HG03521 (cell line): ENCODE measurements at regions not wholly inside any gene's neighbourhood (a gene's known extent, or its start where the extent isn't known, plus 50 kb on each side); places are given as distances from the start of the nearest gene placed in this dataset.
"Not testable (repeated sequence)": the region's sequence is repeated elsewhere in the genome, so short reads cannot be mapped to it uniquely, and the experiment has no call there.

Source experiments
- ATAC-seq: cut with Tn5 transposase; IDR thresholded peaks from one replicate; pipeline ENCODE4 v1.9.1; 2021; ENCODE audit warnings: mild to moderate bottlenecking, moderate library complexity; ENCODE audit not compliant: unreplicated experiment

- no peak for ATAC-seq
Observed at GRCh38 chr5:101783241-101784013, 512.7 kb downstream of the SLCO4C1 start.

GRCh38 chr5:101782352-101783103 is 513.6 kb downstream of the SLCO4C1 start:
- ATAC-seq: no peak

DNA sequence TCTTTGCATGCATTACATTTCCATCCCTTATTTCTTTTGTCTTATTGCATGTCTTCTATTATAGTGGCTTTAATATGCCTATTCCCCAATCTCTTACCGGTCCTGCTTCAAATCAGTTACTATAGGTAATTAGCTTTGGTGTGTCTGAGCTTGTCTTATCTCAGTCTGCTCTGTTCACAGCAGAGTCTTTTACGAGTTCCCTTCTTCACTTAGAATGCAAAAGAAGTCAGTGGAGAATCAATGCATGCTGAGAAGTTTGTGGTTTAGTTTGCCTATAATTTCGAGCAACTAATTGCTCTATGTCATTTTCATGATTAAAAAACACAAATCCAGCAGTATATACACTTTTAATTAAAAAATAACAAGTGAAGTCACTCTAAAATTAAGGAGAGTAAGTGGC is 545.0 kb downstream of the SLCO4C1 start:
- ATAC-seq: no peak

DNA sequence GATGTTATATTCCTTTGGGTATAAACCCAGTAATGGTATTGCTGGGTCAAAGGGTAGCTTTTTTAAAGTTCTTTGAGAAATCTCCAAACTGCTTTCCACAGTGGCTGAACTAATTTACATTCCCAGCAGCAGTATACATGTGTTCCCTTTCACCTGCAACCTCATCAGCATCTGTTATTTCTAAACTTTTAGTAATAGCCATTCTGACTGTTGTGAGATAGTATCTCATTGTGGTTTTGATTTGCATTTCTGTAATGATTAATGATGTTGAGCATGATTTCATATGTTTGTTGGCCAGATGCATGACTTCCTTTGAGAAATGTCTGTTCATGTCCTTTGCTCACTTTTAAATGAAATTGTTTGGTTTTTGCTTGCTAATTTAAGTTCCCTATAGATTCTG is 553.1 kb downstream of the SLCO4C1 start:
- ATAC-seq: not testable (repeated sequence)

DNA sequence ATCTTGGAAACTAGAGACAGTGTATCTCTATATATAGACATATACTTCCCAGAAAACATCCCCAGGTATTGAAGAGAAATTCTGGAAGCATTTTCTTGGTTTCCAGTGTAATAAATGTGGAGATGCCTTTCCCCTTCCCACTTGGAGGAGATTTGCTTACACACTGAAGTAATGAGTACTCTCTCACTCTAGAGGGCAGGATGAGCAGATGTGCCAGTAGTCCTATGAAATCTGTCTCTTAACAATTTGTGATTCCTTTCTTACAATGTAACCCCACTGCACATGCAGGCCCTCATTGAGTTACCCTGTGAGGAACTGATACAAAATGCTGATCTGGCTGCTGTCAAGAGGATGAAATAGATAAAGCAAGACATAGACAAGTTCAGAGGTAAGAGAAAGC is 567.2 kb downstream of the SLCO4C1 start:
- ATAC-seq: no peak

DNA sequence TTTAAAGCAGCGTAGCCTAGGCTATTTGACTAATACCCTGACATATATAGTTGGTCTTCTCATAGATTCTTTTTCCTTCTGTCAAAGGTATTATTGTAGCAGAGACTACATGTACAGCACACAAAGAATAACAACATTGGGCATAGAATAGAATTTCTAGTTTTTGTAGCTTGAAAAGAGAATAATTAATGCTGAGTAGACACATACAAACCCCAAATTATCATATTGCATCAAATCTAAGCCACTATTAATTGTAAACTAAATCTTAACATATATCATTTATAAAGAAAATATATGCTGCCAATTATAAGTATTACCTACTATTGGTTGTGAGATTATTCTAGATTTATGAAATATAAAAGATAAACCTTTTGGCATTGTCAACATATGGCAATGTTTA is 574.5 kb downstream of the SLCO4C1 start:
- ATAC-seq: no peak

- ATAC-seq: no peak
Observed at GRCh38 chr5:101720033-101720432, 576.1 kb downstream of the SLCO4C1 start.

DNA sequence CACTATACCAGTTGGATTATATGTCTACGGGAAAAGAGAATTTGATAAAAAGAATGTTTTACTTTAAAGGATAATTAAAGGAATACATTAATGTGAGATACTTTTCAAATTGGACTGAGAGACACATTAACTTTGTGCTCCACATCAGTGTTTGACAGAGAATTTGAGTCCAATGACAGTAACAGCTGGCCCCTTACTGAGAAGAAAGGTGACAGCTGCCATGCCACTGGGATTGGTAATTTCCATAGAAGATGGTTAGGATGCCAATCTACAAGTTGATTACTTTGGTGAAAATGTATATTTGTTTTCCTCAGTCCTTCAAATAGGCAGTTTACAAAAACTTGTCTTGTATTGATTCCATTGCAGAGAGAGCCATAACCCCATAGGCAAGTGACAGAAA is 578.4 kb downstream of the SLCO4C1 start:
- ATAC-seq: no peak

DNA sequence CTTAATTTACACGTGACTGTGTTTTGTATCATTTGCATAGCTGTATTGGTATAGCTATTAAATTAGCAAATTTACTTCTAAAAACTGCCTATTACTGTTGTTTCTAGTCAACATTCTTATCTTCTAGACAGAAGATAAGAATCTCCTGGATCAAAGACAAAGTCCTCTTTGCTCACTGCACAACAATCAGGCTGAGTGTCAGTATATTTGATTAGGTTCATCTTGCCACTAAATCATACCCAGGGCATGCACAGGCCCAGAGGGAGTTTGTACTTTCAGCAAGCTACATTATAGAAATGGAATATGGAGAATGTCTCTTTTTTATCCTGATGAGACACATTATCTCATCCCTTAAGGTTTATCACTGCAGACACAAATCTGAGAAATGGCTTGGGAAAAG is 579.1 kb downstream of the SLCO4C1 start:
- ATAC-seq: no peak

DNA sequence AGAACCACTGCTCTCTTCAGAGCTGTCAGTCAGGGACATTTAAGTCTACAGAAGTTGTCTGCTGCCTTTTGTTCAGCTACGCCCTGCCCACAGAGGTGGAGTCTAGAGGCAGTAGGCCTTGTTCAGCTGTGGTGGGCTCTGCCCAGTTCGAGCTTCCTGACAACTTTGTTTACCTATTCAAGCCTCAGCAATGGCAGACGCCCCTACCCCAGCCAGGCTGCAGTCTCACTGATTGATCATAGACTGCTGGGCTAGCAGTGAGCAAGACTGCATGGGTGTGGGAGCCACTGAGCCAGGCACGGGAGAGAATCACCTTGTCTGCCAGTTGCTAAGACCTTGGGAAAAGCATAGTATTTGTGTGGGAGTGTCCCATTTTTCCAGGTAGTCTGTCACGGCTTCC is 580.3 kb downstream of the SLCO4C1 start:
- not testable (repeated sequence) for ATAC-seq

GRCh38 chr5:101689306-101689705 is 606.8 kb downstream of the SLCO4C1 start:
- no peak for ATAC-seq

GRCh38 chr5:101688156-101688555 is 607.9 kb downstream of the SLCO4C1 start:
- ATAC-seq: no peak

- no peak for ATAC-seq
Observed at GRCh38 chr5:101687349-101687985, 608.6 kb downstream of the SLCO4C1 start.

DNA sequence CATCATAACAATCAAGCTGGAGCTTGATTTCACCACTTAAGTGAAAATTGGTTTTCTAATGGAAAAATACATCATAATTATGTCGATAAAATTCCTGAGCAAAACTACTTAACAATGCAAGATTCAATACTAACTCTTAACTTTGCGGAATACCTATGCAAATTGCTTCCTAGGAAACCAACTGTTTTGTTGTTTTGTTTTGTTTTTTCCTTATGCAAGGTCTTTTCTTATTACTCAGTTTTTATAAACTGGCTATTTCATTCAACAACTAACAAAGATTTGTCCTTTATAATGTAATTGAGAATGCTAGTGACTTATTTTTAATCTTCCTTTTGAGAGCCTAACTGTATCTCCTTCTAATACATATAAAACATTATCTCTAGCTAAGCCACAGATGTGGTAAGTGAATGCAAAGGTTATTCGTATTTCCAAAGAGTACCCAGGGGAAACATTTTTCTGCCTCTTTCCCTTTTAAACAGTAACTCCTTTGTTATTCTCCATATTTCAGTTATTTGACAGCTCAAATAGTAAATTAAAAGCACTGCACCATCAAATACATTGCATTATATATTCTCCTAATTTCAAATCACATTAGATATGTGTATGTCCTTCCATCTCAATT is 609.4 kb downstream of the SLCO4C1 start:
- ATAC-seq: no peak

- no peak for ATAC-seq
Observed at GRCh38 chr5:101679816-101680215, 616.3 kb downstream of the SLCO4C1 start.

DNA sequence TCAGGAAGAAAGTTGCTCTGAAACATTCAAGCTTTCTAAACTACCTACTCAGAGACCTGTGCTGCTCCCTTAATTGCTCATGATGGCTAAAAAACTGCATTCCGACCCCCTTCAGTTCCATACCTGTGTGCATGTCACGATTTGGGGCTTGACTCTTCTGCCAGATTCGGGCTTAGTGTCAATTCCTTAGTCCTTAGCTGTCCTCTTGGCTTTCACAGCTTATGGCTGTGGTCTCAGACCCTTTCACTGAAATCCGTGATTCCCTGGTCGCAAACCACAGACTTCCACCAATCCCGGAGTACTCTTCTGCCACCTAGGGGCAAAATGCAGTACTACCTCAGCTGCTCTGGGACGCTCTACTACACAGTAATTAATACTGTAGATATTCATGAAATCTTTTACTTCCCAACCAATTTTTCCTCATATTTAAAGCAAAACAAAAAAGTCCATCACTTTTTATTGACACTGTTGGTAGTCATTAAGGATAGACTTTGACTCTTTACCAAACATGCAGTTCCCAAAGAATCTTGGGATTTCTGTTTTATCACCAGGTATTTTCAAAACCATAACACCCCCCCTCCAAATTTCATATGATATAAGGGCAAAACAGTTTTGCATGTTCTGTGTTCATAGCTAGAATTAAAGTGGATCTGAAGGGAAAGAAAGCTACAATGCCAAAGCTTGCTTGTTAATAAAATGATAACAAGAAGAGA is 617.4 kb downstream of the SLCO4C1 start:
- ATAC-seq: no peak

DNA sequence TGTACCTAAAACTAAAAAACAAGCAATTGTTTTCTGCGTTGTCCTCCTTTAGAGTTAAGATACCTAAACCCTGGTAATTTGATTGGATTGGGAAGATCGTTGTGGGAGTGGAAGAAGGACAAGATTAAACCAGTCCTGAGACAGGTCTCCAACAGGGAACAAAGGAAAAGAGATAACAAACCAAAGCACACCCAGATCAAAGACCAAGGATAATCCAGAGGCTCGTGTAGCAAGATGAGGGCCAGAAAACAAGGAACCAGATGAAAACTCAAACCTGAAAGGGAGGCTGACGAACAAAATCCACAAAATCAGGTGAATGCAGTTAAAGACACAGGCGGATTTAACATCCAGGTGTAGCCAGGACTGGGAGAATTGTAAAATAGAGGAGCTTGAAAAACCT is 618.1 kb downstream of the SLCO4C1 start:
- ATAC-seq: no peak

GRCh38 chr5:101676646-101677045 is 619.4 kb downstream of the SLCO4C1 start:
- ATAC-seq: no peak

DNA sequence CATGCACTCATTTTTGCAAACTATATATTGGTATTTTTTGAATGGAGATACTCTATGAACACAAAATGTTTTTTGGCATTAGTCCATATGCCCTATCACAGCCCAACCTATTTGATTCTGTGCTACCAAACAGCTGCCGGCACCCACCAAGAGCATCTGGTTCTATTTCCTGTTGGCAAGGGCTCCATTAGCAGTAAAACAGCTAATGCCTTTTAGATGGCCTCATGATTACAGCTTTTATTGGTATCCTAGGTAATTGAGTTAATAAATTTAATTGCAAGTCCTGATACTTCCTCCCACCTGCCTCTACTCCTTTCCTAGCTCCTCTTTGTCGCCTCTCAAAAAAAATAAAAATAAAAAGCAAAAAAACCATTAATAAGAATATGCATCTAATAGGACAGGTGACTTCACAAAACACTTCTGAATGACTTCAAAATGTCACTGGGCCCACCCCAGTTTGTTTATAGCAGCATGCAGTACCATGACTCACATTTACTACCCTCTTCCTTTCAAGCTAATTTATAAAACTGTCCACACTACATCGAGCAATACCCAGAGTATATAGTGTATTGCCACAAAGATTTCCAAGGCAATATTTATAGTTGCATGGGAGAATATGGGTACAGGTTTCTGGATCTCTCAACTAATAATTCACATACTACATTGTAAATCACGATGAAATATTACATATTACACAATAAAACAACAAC is 620.4 kb downstream of the SLCO4C1 start:
- no peak for ATAC-seq

GRCh38 chr5:101673120-101673519 is 623.0 kb downstream of the SLCO4C1 start:
- ATAC-seq: no peak
